ENCODE measurements at regions not wholly inside any gene's neighbourhood (a gene's known extent, or its start where the extent isn't known, plus 50 kb on each side); places are given as distances from the start of the nearest gene placed in this dataset.

DNA sequence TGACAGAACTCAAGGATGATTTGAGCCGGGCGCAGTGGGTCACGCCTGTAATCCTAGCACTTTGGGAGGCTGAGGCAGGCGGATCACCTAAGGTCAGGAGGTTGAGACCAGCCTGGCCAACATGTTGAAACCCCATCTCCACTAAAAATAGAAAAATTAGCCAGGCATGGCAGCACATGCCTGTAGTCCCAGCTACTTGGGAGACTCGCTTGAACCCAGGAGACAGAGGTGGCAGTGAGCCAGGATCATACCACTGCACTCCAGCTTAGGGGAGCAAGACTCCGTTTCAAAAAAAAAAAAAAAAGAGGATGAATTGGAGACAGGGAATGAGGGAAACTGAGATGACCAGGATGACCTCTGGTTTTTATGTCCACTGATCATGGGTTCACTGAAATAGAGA, 60.4 kb upstream of the CDIN1 start:
- TF ChIP-seq CTCF (conservative IDR thresholded peaks at IDR 0.05 in 1 of 2, IDR thresholded peaks at IDR 0.05 in 1 of 2; ENCODE audit: low read depth in 1 of 2, low read length in 2 of 2) (no peak), EZH2 (IDR thresholded peaks at IDR 0.05; ENCODE audit: low read length, missing control alignments) (no peak)
